ENCODE measurements at regions not wholly inside any gene's neighbourhood (a gene's known extent, or its start where the extent isn't known, plus 50 kb on each side); places are given as distances from the start of the nearest gene placed in this dataset.

GRCh38 chr4:41878170-41878969 lies 56.9 kb upstream of the TMEM33 start:
- H3K4me3 ChIP-seq (ENCODE audit: low read length) = no peak overlapping the region

GRCh38 chr4:41877020-41877796 lies 58.0 kb upstream of the TMEM33 start:
- Histone ChIP-seq H3K27ac (ENCODE audit: low read length) (no peak overlapping the region), H3K9me2 (replicated peaks; ENCODE audit: insufficient read depth, low read length) (no peaks in the 10 kb centered on the region), H2AFZ (ENCODE audit: low read length) (no peak overlapping the region), H4K20me1 (ENCODE audit: insufficient read depth, low read depth, low read length) (no peaks in the 10 kb centered on the region), H3K4me3 (ENCODE audit: low read length) (no peak overlapping the region), H3K4me1 (ENCODE audit: low read length) (no peaks in the 10 kb centered on the region), H3K36me3 (ENCODE audit: insufficient read depth, low read length) (no peaks in the 10 kb centered on the region), H3K27me3 (ENCODE audit: low read length) (no peaks in the 10 kb centered on the region), H3K9me3 (ENCODE audit: low read length) (no peaks in the 10 kb centered on the region), H3K4me2 (ENCODE audit: low read depth, low read length, poor library complexity, severe bottlenecking) (no peak overlapping the region), H3K79me2 (ENCODE audit: low read length) (no peaks in the 10 kb centered on the region), H3K9ac (ENCODE audit: low read length) (no peak overlapping the region)
- no peak for DNase-seq

More at GRCh38 chr4:41878170-41878969, 56.9 kb upstream of the TMEM33 start:
- Histone ChIP-seq H3K9me3 (ENCODE audit: low read length) (no peaks in the 10 kb centered on the region), H3K36me3 (ENCODE audit: insufficient read depth, low read length) (no peaks in the 10 kb centered on the region), H3K4me1 (ENCODE audit: low read length) (no peaks in the 10 kb centered on the region), H3K9me2 (replicated peaks; ENCODE audit: insufficient read depth, low read length) (no peaks in the 10 kb centered on the region), H3K79me2 (ENCODE audit: low read length) (no peaks in the 10 kb centered on the region), H3K9ac (ENCODE audit: low read length) (no peak overlapping the region), H2AFZ (ENCODE audit: low read length) (no peak overlapping the region), H3K27me3 (ENCODE audit: low read length) (no peaks in the 10 kb centered on the region), H4K20me1 (ENCODE audit: insufficient read depth, low read depth, low read length) (no peaks in the 10 kb centered on the region), H3K27ac (ENCODE audit: low read length) (no peak overlapping the region), H3K4me2 (ENCODE audit: low read depth, low read length, poor library complexity, severe bottlenecking) (no peak overlapping the region)
- no peak for DNase-seq

GRCh38 chr4:41874873-41875272 lies 60.4 kb upstream of the TMEM33 start:
- H3K27me3 ChIP-seq (ENCODE audit: low read length) = no peaks in the 10 kb centered on the region
- H3K79me2 ChIP-seq (ENCODE audit: low read length) = no peaks in the 10 kb centered on the region
- no peaks in the 10 kb centered on the region for H4K20me1 ChIP-seq (ENCODE audit: insufficient read depth, low read depth, low read length)

GRCh38 chr4:41874398-41874797 lies 60.8 kb upstream of the TMEM33 start:
- Histone ChIP-seq H3K27ac (ENCODE audit: low read length) (no peak overlapping the region), H4K20me1 (ENCODE audit: insufficient read depth, low read depth, low read length) (no peaks in the 10 kb centered on the region), H3K4me1 (ENCODE audit: low read length) (no peaks in the 10 kb centered on the region), H3K4me3 (ENCODE audit: low read length) (no peak overlapping the region), H2AFZ (ENCODE audit: low read length) (no peak overlapping the region), H3K36me3 (ENCODE audit: insufficient read depth, low read length) (no peaks in the 10 kb centered on the region), H3K9me2 (replicated peaks; ENCODE audit: insufficient read depth, low read length) (no peaks in the 10 kb centered on the region), H3K9me3 (ENCODE audit: low read length) (no peaks in the 10 kb centered on the region), H3K9ac (ENCODE audit: low read length) (no peak overlapping the region), H3K4me2 (ENCODE audit: low read depth, low read length, poor library complexity, severe bottlenecking) (no peak overlapping the region), H3K79me2 (ENCODE audit: low read length) (no peaks in the 10 kb centered on the region), H3K27me3 (ENCODE audit: low read length) (no peaks in the 10 kb centered on the region)
- no peak for DNase-seq

More at GRCh38 chr4:41874873-41875272, 60.4 kb upstream of the TMEM33 start:
- DNase-seq = no peak
- H3K9me2 ChIP-seq (replicated peaks; ENCODE audit: insufficient read depth, low read length) = no peaks in the 10 kb centered on the region
- H3K4me3 ChIP-seq (ENCODE audit: low read length) = no peak overlapping the region
- H2AFZ ChIP-seq (ENCODE audit: low read length) = no peak overlapping the region
- H3K4me1 ChIP-seq (ENCODE audit: low read length) = no peaks in the 10 kb centered on the region
- no peak overlapping the region for H3K4me2 ChIP-seq (ENCODE audit: low read depth, low read length, poor library complexity, severe bottlenecking)
- no peak overlapping the region for H3K27ac ChIP-seq (ENCODE audit: low read length)
- H3K9me3 ChIP-seq (ENCODE audit: low read length) = no peaks in the 10 kb centered on the region
- H3K36me3 ChIP-seq (ENCODE audit: insufficient read depth, low read length) = no peaks in the 10 kb centered on the region
- H3K9ac ChIP-seq (ENCODE audit: low read length) = no peak overlapping the region

- no peak for DNase-seq
- no peak overlapping the region for H3K4me2 ChIP-seq (ENCODE audit: low read depth, low read length, poor library complexity, severe bottlenecking)
- H3K79me2 ChIP-seq (ENCODE audit: low read length) = no peaks in the 10 kb centered on the region
- H3K36me3 ChIP-seq (ENCODE audit: insufficient read depth, low read length) = no peaks in the 10 kb centered on the region
- H2AFZ ChIP-seq (ENCODE audit: low read length) = no peak overlapping the region
- no peaks in the 10 kb centered on the region for H3K27me3 ChIP-seq (ENCODE audit: low read length)
- no peaks in the 10 kb centered on the region for H4K20me1 ChIP-seq (ENCODE audit: insufficient read depth, low read depth, low read length)
- H3K9ac ChIP-seq (ENCODE audit: low read length) = no peak overlapping the region
- no peaks in the 10 kb centered on the region for H3K4me1 ChIP-seq (ENCODE audit: low read length)
- H3K9me3 ChIP-seq (ENCODE audit: low read length) = no peaks in the 10 kb centered on the region
- no peak overlapping the region for H3K27ac ChIP-seq (ENCODE audit: low read length)
- no peak overlapping the region for H3K4me3 ChIP-seq (ENCODE audit: low read length)
- H3K9me2 ChIP-seq (replicated peaks; ENCODE audit: insufficient read depth, low read length) = no peaks in the 10 kb centered on the region
Observed at GRCh38 chr4:41873380-41874295, 61.6 kb upstream of the TMEM33 start.

- Histone ChIP-seq H3K4me3 (ENCODE audit: low read length) (no peak overlapping the region), H3K27ac (ENCODE audit: low read length) (no peak overlapping the region), H4K20me1 (ENCODE audit: insufficient read depth, low read depth, low read length) (no peaks in the 10 kb centered on the region), H3K36me3 (ENCODE audit: insufficient read depth, low read length) (no peaks in the 10 kb centered on the region), H3K4me1 (ENCODE audit: low read length) (no peaks in the 10 kb centered on the region), H3K9me3 (ENCODE audit: low read length) (no peaks in the 10 kb centered on the region), H3K4me2 (ENCODE audit: low read depth, low read length, poor library complexity, severe bottlenecking) (no peak overlapping the region), H3K9ac (ENCODE audit: low read length) (no peak overlapping the region), H3K79me2 (ENCODE audit: low read length) (no peaks in the 10 kb centered on the region), H3K9me2 (replicated peaks; ENCODE audit: insufficient read depth, low read length) (no peaks in the 10 kb centered on the region), H2AFZ (ENCODE audit: low read length) (no peak overlapping the region), H3K27me3 (ENCODE audit: low read length) (no peaks in the 10 kb centered on the region)
- no peak for DNase-seq
Observed at GRCh38 chr4:41870035-41870434, 65.2 kb upstream of the TMEM33 start.

GRCh38 chr4:41866799-41867677 lies 68.2 kb upstream of the TMEM33 start:
- peaks cover 5% of the 10 kb centered on the region for H3K4me1 ChIP-seq (ENCODE audit: low read length)
- DNase-seq = no peak
- H3K79me2 ChIP-seq (ENCODE audit: low read length) = no peaks in the 10 kb centered on the region
- no peak overlapping the region for H3K4me3 ChIP-seq (ENCODE audit: low read length)
- H3K36me3 ChIP-seq (ENCODE audit: insufficient read depth, low read length) = no peaks in the 10 kb centered on the region
- H3K9me2 ChIP-seq (replicated peaks; ENCODE audit: insufficient read depth, low read length) = no peaks in the 10 kb centered on the region
- no peak overlapping the region for H3K9ac ChIP-seq (ENCODE audit: low read length)
- H3K9me3 ChIP-seq (ENCODE audit: low read length) = no peaks in the 10 kb centered on the region
- H3K27me3 ChIP-seq (ENCODE audit: low read length) = no peaks in the 10 kb centered on the region
- no peak overlapping the region for H3K4me2 ChIP-seq (ENCODE audit: low read depth, low read length, poor library complexity, severe bottlenecking)
- no peak overlapping the region for H2AFZ ChIP-seq (ENCODE audit: low read length)
- H3K27ac ChIP-seq (ENCODE audit: low read length) = no peak overlapping the region
- no peaks in the 10 kb centered on the region for H4K20me1 ChIP-seq (ENCODE audit: insufficient read depth, low read depth, low read length)
